ENCODE measurements at regions not wholly inside any gene's neighbourhood (a gene's known extent, or its start where the extent isn't known, plus 50 kb on each side); places are given as distances from the start of the nearest gene placed in this dataset.

DNA sequence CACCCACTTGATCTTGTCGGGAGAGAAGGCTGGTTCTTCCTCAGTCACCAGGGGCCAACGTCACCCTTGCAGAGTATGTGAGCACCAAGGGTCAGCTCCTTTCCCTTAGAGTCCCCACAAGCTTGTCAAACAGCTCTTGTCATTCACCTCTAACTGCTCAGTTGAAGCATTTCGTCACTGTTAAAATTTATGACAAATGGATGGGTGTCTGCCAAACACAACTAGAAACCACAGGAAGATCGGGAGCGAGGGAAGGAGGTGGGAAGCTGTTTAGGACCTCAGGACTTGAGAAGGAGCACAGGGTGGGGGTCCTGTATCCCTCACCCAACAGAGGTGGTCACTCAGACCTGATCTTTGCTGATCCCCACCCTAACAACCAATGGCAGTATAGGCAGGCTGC, 373.3 kb upstream of the IGFBP3 start:
- TF ChIP-seq SUZ12 (IDR thresholded peaks at IDR 0.05) (no peak), SP1 (IDR thresholded peaks at IDR 0.05) (no peak), NFRKB (IDR thresholded peaks at IDR 0.05) (no peak), FOXA1 (IDR thresholded peaks at IDR 0.05) (no peak), FOXK2 (IDR thresholded peaks at IDR 0.05) (no peak), PKNOX1 (IDR thresholded peaks at IDR 0.05) (no peak), LEF1 (IDR thresholded peaks at IDR 0.05; ENCODE audit: borderline replicate concordance) (no peak)

Measured in HEK293T (cell line).